Skeletal muscle cell (primary cell): ENCODE measurements at regions not wholly inside any gene's neighbourhood (a gene's known extent, or its start where the extent isn't known, plus 50 kb on each side); places are given as distances from the start of the nearest gene placed in this dataset.
A peak's percentile ranks its signal among the peaks of the same experiment; 100 is the strongest.
"Not testable (repeated sequence)": the region's sequence is repeated elsewhere in the genome, so short reads cannot be mapped to it uniquely, and the experiment has no call there.

Experiments
- DNase-seq: peaks from one replicate; pipeline ENCODE4 v3.0.0-alpha.2; 2010; ENCODE audit warnings: low read depth
- H3K4me3 ChIP-seq: 2 replicates; pipeline ENCODE4 v1.5.1; 2011; ENCODE audit warnings: low read depth, mild to moderate bottlenecking, control low read depth, low read length, moderate library complexity

- no peak for DNase-seq
These were observed 374.5 kb downstream of the KCNRG start for GRCh38 chr13:50389726-50390125.

DNA sequence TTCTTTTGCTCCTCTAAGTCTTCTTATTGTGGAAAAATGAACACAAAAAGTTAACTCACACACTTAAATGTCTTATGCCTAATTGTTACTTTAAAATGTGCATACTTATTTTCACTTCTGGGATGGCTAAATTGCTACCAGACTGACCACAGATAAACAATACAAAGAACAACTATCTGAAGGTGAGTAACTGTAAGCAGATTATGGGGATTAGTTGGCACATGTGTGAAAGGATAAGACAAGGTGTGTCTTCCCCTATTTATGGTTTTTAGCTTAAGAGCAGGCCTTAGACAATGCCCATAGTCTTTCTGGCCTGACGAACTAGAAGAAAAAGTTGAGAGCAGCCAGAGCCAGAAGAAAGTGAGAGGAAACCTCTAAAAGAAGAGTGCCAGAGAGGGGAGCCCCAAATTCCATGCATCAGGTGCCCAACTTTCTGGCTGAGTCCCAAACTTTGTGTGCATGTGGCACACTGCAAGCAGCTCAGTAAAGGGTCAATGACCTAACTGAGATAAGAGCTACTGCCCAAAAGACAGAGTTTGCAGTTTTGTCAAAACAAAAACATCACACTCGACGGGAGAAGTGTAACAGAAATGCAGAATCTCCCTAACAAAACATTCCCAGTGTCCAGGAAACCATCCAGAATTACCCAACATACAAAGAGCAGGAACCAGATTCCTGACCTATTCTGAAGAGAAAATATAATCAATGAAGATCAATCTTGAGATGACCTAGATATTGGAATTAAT lies 375.4 kb downstream of the KCNRG start:
- no peak overlapping the region for H3K4me3 ChIP-seq
- no peak for DNase-seq

More at GRCh38 chr13:50389726-50390125, 374.5 kb downstream of the KCNRG start:
- H3K4me3 ChIP-seq = no peak overlapping the region

- H3K4me3 ChIP-seq = no peak overlapping the region
- DNase-seq = no peak
These were observed 377.7 kb downstream of the KCNRG start for GRCh38 chr13:50392977-50393376.

DNA sequence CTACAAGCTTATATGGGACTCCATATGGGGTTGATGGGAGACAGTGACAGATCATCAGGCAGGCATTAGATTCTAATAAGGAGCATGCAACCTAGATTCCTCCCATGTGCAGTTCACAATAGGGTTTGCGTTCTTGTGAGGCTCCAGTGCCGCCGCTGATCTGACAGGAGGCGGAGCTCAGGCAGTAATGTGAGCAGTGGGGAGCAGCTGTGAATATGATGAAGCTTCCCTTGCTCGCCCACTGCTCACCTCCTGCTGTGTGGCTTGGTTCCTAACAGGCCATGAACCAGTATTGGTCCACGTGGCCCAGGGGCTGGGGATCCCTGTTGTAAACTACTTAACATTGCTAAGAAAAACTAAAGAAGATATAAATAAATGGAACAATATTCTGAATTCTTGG lies 378.4 kb downstream of the KCNRG start:
- no peak overlapping the region for H3K4me3 ChIP-seq
- peak; percentile 59 for DNase-seq

GRCh38 chr13:50396001-50396400 lies 380.8 kb downstream of the KCNRG start:
- no peak overlapping the region for H3K4me3 ChIP-seq
- no peak for DNase-seq

- not testable (repeated sequence) for H3K4me3 ChIP-seq, DNase-seq
These were observed 381.4 kb downstream of the KCNRG start for GRCh38 chr13:50396618-50397017.

DNA sequence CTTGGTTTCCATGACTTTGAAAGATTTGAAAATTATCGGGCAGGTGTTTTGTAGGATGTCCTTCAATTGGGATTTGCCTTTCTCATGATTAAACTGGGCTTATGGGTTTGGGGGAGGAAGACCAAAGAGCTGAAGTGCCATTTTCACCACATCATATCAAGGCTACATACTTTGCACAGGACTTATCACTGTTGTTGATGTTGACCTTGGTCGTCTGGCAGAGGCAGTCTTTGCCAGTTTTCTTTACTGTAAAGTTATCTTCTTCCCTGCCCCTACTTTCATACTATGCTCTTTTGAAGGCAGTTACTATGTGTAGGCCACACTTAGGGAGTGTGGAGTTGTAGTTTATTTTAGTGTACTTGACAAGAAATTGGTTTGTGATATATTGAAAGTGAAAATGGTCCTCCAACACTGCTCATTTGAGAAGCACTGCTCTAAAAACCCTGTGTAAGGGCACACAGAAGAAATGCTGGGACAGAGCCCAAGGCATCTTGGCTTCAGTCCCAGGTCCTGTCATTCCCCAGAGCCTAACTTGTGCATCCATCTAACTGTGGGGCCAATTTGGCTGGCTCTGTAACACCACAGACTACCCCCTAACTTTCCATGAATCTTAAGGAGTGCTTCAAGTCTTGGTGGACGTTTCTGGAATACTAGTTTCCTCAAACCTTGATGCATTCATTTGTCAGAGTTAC lies 384.9 kb downstream of the KCNRG start:
- DNase-seq = no peak
- no peak overlapping the region for H3K4me3 ChIP-seq

DNA sequence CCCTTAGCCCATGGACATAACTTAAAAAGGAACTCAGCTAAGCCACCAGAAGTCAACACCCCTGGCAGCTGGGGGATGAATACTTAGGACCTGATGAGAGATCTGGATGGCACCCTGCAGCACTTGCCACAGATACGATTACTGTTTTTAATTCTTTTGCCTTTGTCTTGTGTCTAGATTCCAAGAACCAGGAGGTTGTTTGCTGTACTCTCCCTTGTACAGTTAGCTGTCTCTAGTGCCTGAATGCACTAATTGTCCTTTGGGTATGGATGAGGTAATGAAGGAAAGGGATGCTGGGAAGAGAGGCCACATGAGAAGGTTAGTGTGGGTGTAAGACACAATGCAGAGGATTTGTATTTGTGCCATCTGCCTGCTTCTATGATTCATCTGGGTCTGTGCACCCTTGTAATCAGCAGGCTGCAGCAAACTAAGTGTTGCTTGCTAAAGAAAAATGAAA lies 385.8 kb downstream of the KCNRG start:
- DNase-seq = peak; percentile 94
- H3K4me3 ChIP-seq = no peak overlapping the region

GRCh38 chr13:50401721-50402465 lies 386.6 kb downstream of the KCNRG start:
- H3K4me3 ChIP-seq = no peak overlapping the region

DNA sequence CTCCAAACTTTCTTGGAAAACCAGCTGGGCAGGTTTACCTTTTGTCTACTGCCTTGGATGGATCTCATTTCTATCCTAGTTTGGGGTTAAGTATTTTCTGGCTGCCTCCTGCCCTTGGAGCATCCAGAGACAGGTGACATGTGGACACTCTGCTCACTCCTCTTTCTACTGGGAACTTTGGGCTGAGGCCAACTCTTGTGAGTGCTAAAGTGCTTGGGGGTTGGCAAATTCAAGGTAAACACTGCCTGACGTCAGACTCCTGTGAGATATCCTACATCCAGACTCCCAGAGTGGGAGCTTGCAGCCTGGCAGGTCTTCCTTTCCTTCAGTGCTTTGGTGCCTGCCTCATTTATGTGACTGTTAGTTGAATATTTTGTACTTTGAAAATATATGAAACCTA lies 388.1 kb downstream of the KCNRG start:
- no peak for DNase-seq
- H3K4me3 ChIP-seq = no peak overlapping the region

More at GRCh38 chr13:50401721-50402465, 386.6 kb downstream of the KCNRG start:
- DNase-seq = peak; percentile 47

DNA sequence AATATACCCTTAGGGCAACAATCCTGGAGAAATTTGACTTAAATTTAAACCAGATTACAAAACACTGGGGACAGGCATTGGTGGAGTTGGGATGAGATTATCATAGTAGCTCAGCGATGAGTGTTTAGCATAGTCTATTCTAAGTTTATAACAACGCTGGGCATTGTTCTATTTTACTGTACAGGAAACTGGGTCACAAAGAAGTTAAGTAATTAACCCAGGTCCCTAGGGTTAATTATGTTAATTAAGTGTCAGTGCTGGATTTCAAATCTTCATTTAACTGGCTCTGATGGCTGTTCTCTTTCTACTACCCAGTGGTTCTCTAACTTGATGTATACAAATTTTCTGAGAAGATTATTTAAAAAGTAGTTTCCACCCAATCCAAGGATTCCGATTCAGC lies 388.9 kb downstream of the KCNRG start:
- DNase-seq = no peak
- no peak overlapping the region for H3K4me3 ChIP-seq

- DNase-seq = no peak
- H3K4me3 ChIP-seq = no peak overlapping the region
These were observed 389.5 kb downstream of the KCNRG start for GRCh38 chr13:50404769-50405168.

DNA sequence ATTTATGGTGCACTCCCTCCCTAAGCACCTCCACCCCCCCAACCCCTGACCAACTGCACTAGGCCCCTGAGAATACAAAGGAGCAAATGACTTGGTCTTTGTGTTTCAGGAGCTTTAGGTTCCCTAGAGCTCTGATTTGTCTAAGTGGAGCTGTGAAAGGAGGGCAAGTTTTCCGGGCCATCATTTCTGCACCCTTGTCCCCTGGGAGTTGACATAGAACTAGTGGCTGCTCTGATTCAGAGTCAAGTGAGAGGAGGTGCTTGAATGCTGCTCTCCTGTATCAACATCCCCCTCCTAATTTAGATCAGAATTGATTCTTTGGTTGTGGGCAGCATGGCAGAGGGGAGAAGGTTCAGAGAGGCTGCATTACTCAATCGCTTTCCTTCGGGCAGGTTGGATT lies 391.6 kb downstream of the KCNRG start:
- DNase-seq = no peak
- H3K4me3 ChIP-seq = no peak overlapping the region

DNA sequence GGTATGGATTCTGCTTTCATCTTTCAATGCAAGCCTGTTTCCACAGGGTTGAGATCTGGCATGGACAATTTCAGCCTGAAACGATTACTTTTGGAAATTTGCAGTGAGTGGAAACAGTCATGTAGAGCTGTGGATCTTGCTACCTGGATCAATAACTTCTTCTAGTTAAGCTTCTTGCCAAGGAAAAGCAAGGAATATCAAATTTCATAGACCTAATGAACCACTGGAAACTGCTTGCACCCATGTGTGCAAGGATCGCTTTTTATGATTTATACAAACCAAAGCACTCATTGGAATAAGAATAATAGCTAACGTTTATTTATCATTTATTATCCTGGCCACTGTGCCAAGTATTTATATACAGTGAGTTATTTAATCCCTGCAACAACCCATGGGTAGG lies 392.8 kb downstream of the KCNRG start:
- no peak overlapping the region for H3K4me3 ChIP-seq
- no peak for DNase-seq

- no peak overlapping the region for H3K4me3 ChIP-seq
- no peak for DNase-seq
These were observed 394.0 kb downstream of the KCNRG start for GRCh38 chr13:50409220-50409619.

DNA sequence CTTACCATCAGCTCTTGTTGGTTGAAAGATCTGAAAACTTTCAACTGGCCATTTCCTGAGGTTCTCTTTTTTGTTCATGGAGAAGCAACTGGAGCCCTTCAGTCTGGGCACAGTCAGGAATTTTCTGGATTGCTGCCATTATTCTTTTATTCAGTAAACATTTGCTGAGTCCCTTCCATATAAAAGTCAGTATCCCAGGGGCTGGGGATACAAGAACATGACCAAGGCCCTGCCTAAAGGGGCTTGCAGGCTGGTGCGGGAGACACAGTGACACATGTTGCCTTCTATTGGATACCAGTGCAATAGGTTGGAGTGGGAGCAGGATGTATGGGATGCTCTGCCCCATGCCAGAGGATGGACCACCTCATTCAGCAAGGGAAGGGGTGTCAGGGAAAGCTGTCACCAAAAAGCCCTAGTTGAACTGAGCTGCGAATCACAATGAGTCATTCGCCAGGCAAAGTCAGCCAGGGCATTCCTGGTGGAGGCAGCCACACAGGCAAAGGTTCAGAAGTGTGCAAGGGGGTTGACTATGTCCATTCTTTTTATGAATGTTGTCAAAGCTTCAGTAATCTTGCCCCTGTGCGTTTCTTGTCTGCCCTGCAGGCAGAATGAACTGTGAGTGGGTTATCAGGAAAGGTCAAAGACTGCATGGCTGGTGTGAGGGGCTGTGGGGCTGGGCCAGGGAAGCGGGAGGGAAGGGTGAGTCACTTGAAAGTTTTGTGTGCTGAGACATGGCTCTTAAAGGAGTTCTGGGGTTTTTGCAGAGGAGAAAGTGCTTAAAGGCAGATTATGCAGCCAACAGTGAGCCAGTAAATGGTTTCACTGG lies 395.9 kb downstream of the KCNRG start:
- DNase-seq = peak; percentile 40
- no peak overlapping the region for H3K4me3 ChIP-seq

GRCh38 chr13:50412046-50412617 lies 396.9 kb downstream of the KCNRG start:
- H3K4me3 ChIP-seq = no peak overlapping the region
- DNase-seq = no peak

- no peak for DNase-seq
- H3K4me3 ChIP-seq = no peak overlapping the region
These were observed 399.4 kb downstream of the KCNRG start for GRCh38 chr13:50414640-50415039.

DNA sequence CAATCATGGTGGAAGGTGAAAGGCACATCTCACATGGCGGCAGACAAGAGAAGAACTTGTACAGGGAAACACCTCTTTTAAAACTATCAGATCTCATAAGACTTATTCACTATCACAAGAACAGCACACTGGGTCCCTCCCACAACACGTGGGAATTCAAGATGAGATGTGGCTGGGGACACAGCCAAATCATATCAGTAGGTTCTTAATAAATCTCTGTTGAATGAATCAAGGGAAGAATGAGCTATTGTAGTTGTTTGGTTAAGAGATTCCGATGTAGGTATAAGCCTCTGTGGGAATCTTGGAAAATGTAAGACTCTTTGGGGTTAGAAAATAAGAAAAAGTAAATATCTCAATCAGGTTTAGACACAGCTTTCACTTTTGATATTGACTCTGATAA lies 400.2 kb downstream of the KCNRG start:
- H3K4me3 ChIP-seq = no peak overlapping the region
- no peak for DNase-seq
